Body of pancreas (tissue), 4 donors: ENCODE measurements at regions not wholly inside any gene's neighbourhood (a gene's known extent, or its start where the extent isn't known, plus 50 kb on each side); places are given as distances from the start of the nearest gene placed in this dataset.

Experiments
- CTCF ChIP-seq, 7 experiments: fragments of 450-650 bp in 4 of 7; fragments of 200-600 bp in 3 of 7; sonication (generic) in 3 of 7; IDR thresholded peaks; one replicate each; pipeline ENCODE4 v1.5.1; 2016 to 2019; ENCODE audit warnings: antibody characterized with exemption in 7 of 7
- POLR2A ChIP-seq, 3 donors: fragments of 450-650 bp; IDR thresholded peaks; one replicate each; pipeline ENCODE4 v1.6.1; 2016; ENCODE audit warnings: antibody characterized with exemption in 3 of 3, mild to moderate bottlenecking in 2 of 3

GRCh38 chr2:54377451-54377850, 78.7 kb upstream of the SPTBN1 start:
- TF ChIP-seq CTCF (IDR thresholded peaks at IDR 0.05) (no peak), POLR2A (IDR thresholded peaks at IDR 0.05) (no peak)
